Posterior vena cava (tissue), 2 donors: ENCODE measurements at regions not wholly inside any gene's neighbourhood (a gene's known extent, or its start where the extent isn't known, plus 50 kb on each side); places are given as distances from the start of the nearest gene placed in this dataset.
"Not testable (repeated sequence)": the region's sequence is repeated elsewhere in the genome, so short reads cannot be mapped to it uniquely, and the experiment has no call there.

Experiments
- DNase-seq: peaks from one replicate; pipeline ENCODE4 v3.0.0-alpha.2; 2020; ENCODE audit warnings: low spot score
- intact Hi-C, 2 donors: fragments of 100-400 bp; cut with DNase I; formaldehyde crosslinking; loops; one replicate each; pipeline versions ENCODE4 v1.14.1 to v1.14.2; 2022 to 2023
- donor health status: DM: yes; HTN: yes; CAD: no.
- donor health status: DM: yes; HTN: yes; CAD: no.

GRCh38 chr1:234836045-234836681 is 226.2 kb upstream of the IRF2BP2 start:
- DNase-seq: no peak
- intact Hi-C loops: no loop called here

- DNase-seq: no peak
- intact Hi-C loops: no loop called here
Measured at GRCh38 chr1:234835239-234835638, 225.3 kb upstream of the IRF2BP2 start.

GRCh38 chr1:234833646-234834045 is 223.7 kb upstream of the IRF2BP2 start:
- intact Hi-C loops: no loop called here
- no peak for DNase-seq

GRCh38 chr1:234833118-234833517 is 223.1 kb upstream of the IRF2BP2 start:
- intact Hi-C loops: no loop called here
- no peak for DNase-seq

- intact Hi-C loops: no loop called here
Measured at GRCh38 chr1:234827656-234828055, 217.7 kb upstream of the IRF2BP2 start.

GRCh38 chr1:234827181-234827580 is 217.2 kb upstream of the IRF2BP2 start:
- intact Hi-C loops: no loop called here
- DNase-seq: no peak

More at GRCh38 chr1:234827656-234828055, 217.7 kb upstream of the IRF2BP2 start:
- no peak for DNase-seq

- DNase-seq: no peak
- intact Hi-C loops: no loop called here
Measured at GRCh38 chr1:234826352-234826751, 216.4 kb upstream of the IRF2BP2 start.

- no peak for DNase-seq
- intact Hi-C loops: no loop called here
Measured at GRCh38 chr1:234825498-234826165, 215.7 kb upstream of the IRF2BP2 start.

- intact Hi-C loops, DNase-seq: not testable (repeated sequence)
Measured at GRCh38 chr1:234824836-234825235, 214.9 kb upstream of the IRF2BP2 start.

- DNase-seq: no peak
- intact Hi-C loops: no loop called here
Measured at GRCh38 chr1:234823191-234824176, 213.5 kb upstream of the IRF2BP2 start.

GRCh38 chr1:234821840-234822239 is 211.9 kb upstream of the IRF2BP2 start:
- no peak for DNase-seq
- intact Hi-C loops: no loop called here

- DNase-seq: no peak
- intact Hi-C loops: no loop called here
Measured at GRCh38 chr1:234820597-234820996, 210.6 kb upstream of the IRF2BP2 start.

- DNase-seq, intact Hi-C loops: not testable (repeated sequence)
Measured at GRCh38 chr1:234819845-234820244, 209.9 kb upstream of the IRF2BP2 start.

- intact Hi-C loops, DNase-seq: not testable (repeated sequence)
Measured at GRCh38 chr1:234818040-234818387, 208.0 kb upstream of the IRF2BP2 start.

GRCh38 chr1:234817313-234818039 is 207.5 kb upstream of the IRF2BP2 start:
- peak; percentile 81 for DNase-seq
- intact Hi-C loops: not testable (repeated sequence)

GRCh38 chr1:234816864-234817263 is 206.9 kb upstream of the IRF2BP2 start:
- intact Hi-C loops: not testable (repeated sequence)
- DNase-seq: peak; percentile 89

GRCh38 chr1:234816186-234816851 is 206.3 kb upstream of the IRF2BP2 start:
- intact Hi-C loops: not testable (repeated sequence)
- peak; percentile 94 for DNase-seq

GRCh38 chr1:234815295-234815815 is 205.4 kb upstream of the IRF2BP2 start:
- DNase-seq, intact Hi-C loops: not testable (repeated sequence)

- intact Hi-C loops, DNase-seq: not testable (repeated sequence)
Measured at GRCh38 chr1:234814235-234814634, 204.3 kb upstream of the IRF2BP2 start.
